ENCODE measurements at regions not wholly inside any gene's neighbourhood (a gene's known extent, or its start where the extent isn't known, plus 50 kb on each side); places are given as distances from the start of the nearest gene placed in this dataset.

GRCh38 chr3:54062546-54062945 lies 59.8 kb upstream of the CACNA2D3 start:
- no peak overlapping the region for H3K4me3 ChIP-seq (ENCODE audit: control insufficient read depth in 2 of 3, extremely low read depth in 1 of 3, insufficient read depth in 2 of 3, low read depth in 1 of 3, low read length in 3 of 3)
- H3K4me2 ChIP-seq (ENCODE audit: control insufficient read depth, extremely low read depth, insufficient read depth, low read depth, low read length), result no peak overlapping the region
- DNase-seq (ENCODE audit: low read depth, low spot score) (no peak), FAIRE-seq (no peak)
- peaks cover 24% of the 10 kb centered on the region for H3K4me1 ChIP-seq (ENCODE audit: control insufficient read depth, extremely low read depth, insufficient read depth, low read length)
- TF ChIP-seq, protein P1, sequence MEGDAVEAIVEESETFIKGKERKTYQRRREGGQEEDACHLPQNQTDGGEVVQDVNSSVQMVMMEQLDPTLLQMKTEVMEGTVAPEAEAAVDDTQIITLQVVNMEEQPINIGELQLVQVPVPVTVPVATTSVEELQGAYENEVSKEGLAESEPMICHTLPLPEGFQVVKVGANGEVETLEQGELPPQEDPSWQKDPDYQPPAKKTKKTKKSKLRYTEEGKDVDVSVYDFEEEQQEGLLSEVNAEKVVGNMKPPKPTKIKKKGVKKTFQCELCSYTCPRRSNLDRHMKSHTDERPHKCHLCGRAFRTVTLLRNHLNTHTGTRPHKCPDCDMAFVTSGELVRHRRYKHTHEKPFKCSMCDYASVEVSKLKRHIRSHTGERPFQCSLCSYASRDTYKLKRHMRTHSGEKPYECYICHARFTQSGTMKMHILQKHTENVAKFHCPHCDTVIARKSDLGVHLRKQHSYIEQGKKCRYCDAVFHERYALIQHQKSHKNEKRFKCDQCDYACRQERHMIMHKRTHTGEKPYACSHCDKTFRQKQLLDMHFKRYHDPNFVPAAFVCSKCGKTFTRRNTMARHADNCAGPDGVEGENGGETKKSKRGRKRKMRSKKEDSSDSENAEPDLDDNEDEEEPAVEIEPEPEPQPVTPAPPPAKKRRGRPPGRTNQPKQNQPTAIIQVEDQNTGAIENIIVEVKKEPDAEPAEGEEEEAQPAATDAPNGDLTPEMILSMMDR (optimal IDR thresholded peaks at IDR 0.05 in 1 of 3, IDR thresholded peaks at IDR 0.05 in 1 of 3, conservative IDR thresholded peaks at IDR 0.05 in 1 of 3; ENCODE audit: extremely low read depth in 1 of 3, insufficient read depth in 2 of 3, low read length in 3 of 3), result no peak
- no peak for TF ChIP-seq EZH2 (IDR thresholded peaks at IDR 0.05; ENCODE audit: low read length)
- H2AFZ ChIP-seq (ENCODE audit: control insufficient read depth, low read length), result no peak overlapping the region
- H3K27me3 ChIP-seq (ENCODE audit: control insufficient read depth, extremely low read depth, insufficient read depth, low read length), result no peaks in the 10 kb centered on the region
- no peak overlapping the region for H3K9ac ChIP-seq (ENCODE audit: control insufficient read depth, extremely low read depth, insufficient read depth, low read length)
- dilution Hi-C loops (cut with MboI; ENCODE audit: extremely low pct_ligation_motif_present, low sequenced_read_pairs), result no loop called here
- no peaks in the 10 kb centered on the region for H3K36me3 ChIP-seq (ENCODE audit: control insufficient read depth in 2 of 2, extremely low read depth in 1 of 2, insufficient read depth in 2 of 2, low read length in 2 of 2)
- H3K9me3 ChIP-seq (ENCODE audit: control insufficient read depth, low read depth, low read length), result no peaks in the 10 kb centered on the region
- H3K79me2 ChIP-seq (ENCODE audit: control insufficient read depth, insufficient read depth, low read length), result no peaks in the 10 kb centered on the region
- no peaks in the 10 kb centered on the region for H4K20me1 ChIP-seq (ENCODE audit: control insufficient read depth, extremely low read depth, insufficient read depth, low read length)
- no peak overlapping the region for H3K27ac ChIP-seq (ENCODE audit: control insufficient read depth, insufficient read depth, low read length)
- no peaks in the 10 kb centered on the region for H3K9me1 ChIP-seq (ENCODE audit: control insufficient read depth, extremely low read depth, insufficient read depth, low read length)

DNA sequence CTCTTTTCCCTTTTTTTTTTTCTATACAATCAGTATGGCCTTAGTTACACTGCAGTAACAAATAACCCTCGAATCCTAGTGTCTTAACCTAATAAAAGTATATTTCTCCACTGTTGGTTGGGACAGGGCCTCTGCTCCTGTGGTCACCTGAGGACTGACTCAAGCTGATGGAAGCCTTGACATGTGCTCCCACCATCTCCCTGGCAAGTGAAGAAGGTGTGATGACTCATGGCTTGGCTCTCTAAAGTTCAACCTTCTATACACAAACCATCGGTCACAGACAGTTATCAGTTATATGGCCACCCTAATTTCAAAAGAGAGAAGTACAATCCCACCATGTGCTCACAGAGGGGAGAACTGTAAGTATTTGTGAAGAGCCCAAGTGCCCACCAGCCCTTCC lies 65.8 kb upstream of the CACNA2D3 start:
- no peak for TF ChIP-seq EZH2 (IDR thresholded peaks at IDR 0.05; ENCODE audit: low read length)
- FAIRE-seq (no peak), DNase-seq (ENCODE audit: low read depth, low spot score) (no peak)
- H3K79me2 ChIP-seq (ENCODE audit: control insufficient read depth, insufficient read depth, low read length), result no peaks in the 10 kb centered on the region
- no peak overlapping the region for H3K4me2 ChIP-seq (ENCODE audit: control insufficient read depth, extremely low read depth, insufficient read depth, low read depth, low read length)
- no peaks in the 10 kb centered on the region for H3K4me1 ChIP-seq (ENCODE audit: control insufficient read depth, extremely low read depth, insufficient read depth, low read length)
- H3K9ac ChIP-seq (ENCODE audit: control insufficient read depth, extremely low read depth, insufficient read depth, low read length), result no peak overlapping the region
- H3K27ac ChIP-seq (ENCODE audit: control insufficient read depth, insufficient read depth, low read length), result no peak overlapping the region
- no peaks in the 10 kb centered on the region for H4K20me1 ChIP-seq (ENCODE audit: control insufficient read depth, extremely low read depth, insufficient read depth, low read length)
- no peaks in the 10 kb centered on the region for H3K9me1 ChIP-seq (ENCODE audit: control insufficient read depth, extremely low read depth, insufficient read depth, low read length)
- dilution Hi-C loops (cut with MboI; ENCODE audit: extremely low pct_ligation_motif_present, low sequenced_read_pairs), result no loop called here
- H3K4me3 ChIP-seq (ENCODE audit: control insufficient read depth in 2 of 3, extremely low read depth in 1 of 3, insufficient read depth in 2 of 3, low read depth in 1 of 3, low read length in 3 of 3), result no peak overlapping the region
- no peaks in the 10 kb centered on the region for H3K36me3 ChIP-seq (ENCODE audit: control insufficient read depth in 2 of 2, extremely low read depth in 1 of 2, insufficient read depth in 2 of 2, low read length in 2 of 2)
- no peaks in the 10 kb centered on the region for H3K27me3 ChIP-seq (ENCODE audit: control insufficient read depth, extremely low read depth, insufficient read depth, low read length)
- H2AFZ ChIP-seq (ENCODE audit: control insufficient read depth, low read length), result no peak overlapping the region
- H3K9me3 ChIP-seq (ENCODE audit: control insufficient read depth, low read depth, low read length), result no peaks in the 10 kb centered on the region

GRCh38 chr3:54053882-54054281 lies 68.5 kb upstream of the CACNA2D3 start:
- TF ChIP-seq EZH2 (IDR thresholded peaks at IDR 0.05; ENCODE audit: low read length), result no peak
- TF ChIP-seq, protein P1 (optimal IDR thresholded peaks at IDR 0.05 in 1 of 3, IDR thresholded peaks at IDR 0.05 in 1 of 3, conservative IDR thresholded peaks at IDR 0.05 in 1 of 3; ENCODE audit: extremely low read depth in 1 of 3, insufficient read depth in 2 of 3, low read length in 3 of 3), result no peak

More at GRCh38 chr3:54053882-54054281, 68.5 kb upstream of the CACNA2D3 start:
- Histone ChIP-seq H3K79me2 (ENCODE audit: control insufficient read depth, insufficient read depth, low read length) (no peaks in the 10 kb centered on the region), H3K4me3 (ENCODE audit: control insufficient read depth in 2 of 3, extremely low read depth in 1 of 3, insufficient read depth in 2 of 3, low read depth in 1 of 3, low read length in 3 of 3) (no peak overlapping the region), H2AFZ (ENCODE audit: control insufficient read depth, low read length) (no peak overlapping the region), H3K27ac (ENCODE audit: control insufficient read depth, insufficient read depth, low read length) (no peak overlapping the region), H3K4me1 (ENCODE audit: control insufficient read depth, extremely low read depth, insufficient read depth, low read length) (no peaks in the 10 kb centered on the region), H3K4me2 (ENCODE audit: control insufficient read depth, extremely low read depth, insufficient read depth, low read depth, low read length) (no peak overlapping the region), H3K9ac (ENCODE audit: control insufficient read depth, extremely low read depth, insufficient read depth, low read length) (no peak overlapping the region), H3K9me1 (ENCODE audit: control insufficient read depth, extremely low read depth, insufficient read depth, low read length) (no peaks in the 10 kb centered on the region), H4K20me1 (ENCODE audit: control insufficient read depth, extremely low read depth, insufficient read depth, low read length) (no peaks in the 10 kb centered on the region), H3K27me3 (ENCODE audit: control insufficient read depth, extremely low read depth, insufficient read depth, low read length) (no peaks in the 10 kb centered on the region), H3K36me3 (ENCODE audit: control insufficient read depth in 2 of 2, extremely low read depth in 1 of 2, insufficient read depth in 2 of 2, low read length in 2 of 2) (no peaks in the 10 kb centered on the region), H3K9me3 (ENCODE audit: control insufficient read depth, low read depth, low read length) (no peaks in the 10 kb centered on the region)
- dilution Hi-C loops (cut with MboI; ENCODE audit: extremely low pct_ligation_motif_present, low sequenced_read_pairs), result no loop called here
- FAIRE-seq (no peak), DNase-seq (ENCODE audit: low read depth, low spot score) (no peak)
